GM08714 (cell line): ENCODE measurements at regions not wholly inside any gene's neighbourhood (a gene's known extent, or its start where the extent isn't known, plus 50 kb on each side); places are given as distances from the start of the nearest gene placed in this dataset.
"Not testable (repeated sequence)": the region's sequence is repeated elsewhere in the genome, so short reads cannot be mapped to it uniquely, and the experiment has no call there.

Experiments used
- H3K4me3 ChIP-seq: fragments of 200-500 bp; sonication (Bioruptor generic); 2 replicates; pipeline ENCODE4 v1.5.1; 2014; ENCODE audit warnings: mild to moderate bottlenecking, low read length, inconsistent platforms

DNA sequence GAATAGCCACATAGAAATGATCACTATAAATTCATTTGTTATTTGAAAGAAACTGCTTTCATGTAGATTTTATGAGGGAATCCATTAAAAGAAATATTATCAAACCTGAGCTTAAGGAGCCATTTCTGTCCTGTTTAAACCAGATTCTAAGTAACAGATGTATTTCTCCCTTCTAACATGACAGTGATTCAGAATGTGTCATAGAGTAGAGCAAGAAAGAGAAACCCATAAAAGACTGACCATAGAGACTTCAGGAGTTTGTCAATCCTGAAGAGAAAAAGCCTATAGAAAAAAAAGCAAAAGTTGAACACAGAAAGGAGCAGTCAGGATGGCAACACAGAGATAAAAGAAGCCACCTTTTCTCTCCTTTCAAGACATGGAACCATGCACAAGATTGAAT lies 390.6 kb downstream of the PRIM2 start:
- not testable (repeated sequence) for H3K4me3 ChIP-seq

DNA sequence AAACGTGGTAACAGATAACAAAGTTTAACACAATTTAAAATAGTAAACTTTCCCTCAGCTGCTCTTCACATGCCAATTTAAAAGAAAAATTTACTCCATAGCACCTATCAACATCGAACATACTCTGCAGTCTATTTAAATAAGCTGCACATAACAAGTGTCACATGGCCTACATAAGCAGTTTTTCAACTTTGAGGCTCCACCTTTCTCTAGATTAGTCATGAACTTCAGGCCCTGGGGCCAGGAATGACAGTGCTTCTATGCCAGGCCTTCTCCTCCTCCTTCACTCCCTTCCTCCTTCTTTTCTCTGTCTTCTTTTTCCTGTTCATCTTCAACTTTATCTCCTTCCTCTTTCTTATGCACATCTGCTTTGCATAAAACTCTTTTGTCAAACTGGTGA lies 405.1 kb downstream of the PRIM2 start:
- H3K4me3 ChIP-seq: not testable (repeated sequence)

DNA sequence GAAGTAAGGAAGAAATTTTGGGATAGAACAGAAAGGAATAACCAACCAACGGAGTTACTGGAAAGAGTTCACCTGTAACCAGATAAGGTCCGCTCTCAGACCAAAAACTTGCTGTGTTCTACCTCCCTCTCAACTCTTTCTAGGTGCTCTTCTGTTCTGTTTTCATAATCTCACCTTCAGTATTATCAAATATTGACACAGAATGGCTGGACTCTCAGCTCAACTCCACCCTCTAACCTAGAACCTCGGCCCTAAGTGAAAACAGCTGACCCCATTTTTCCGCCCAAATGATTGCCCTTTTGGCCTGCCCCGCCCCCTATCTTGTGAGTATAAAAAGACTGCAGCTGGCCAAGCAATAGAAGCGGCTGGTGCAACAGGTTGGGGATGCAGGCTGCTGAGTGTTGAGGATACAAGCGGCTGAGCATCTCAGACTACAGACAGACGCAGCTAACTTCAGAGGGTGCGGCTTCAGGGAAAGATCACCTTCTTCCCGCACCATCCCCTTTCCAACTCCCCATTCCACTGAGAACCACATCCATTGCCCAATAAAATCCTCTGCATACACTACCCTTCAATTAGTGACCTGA lies 406.5 kb downstream of the PRIM2 start:
- not testable (repeated sequence) for H3K4me3 ChIP-seq

DNA sequence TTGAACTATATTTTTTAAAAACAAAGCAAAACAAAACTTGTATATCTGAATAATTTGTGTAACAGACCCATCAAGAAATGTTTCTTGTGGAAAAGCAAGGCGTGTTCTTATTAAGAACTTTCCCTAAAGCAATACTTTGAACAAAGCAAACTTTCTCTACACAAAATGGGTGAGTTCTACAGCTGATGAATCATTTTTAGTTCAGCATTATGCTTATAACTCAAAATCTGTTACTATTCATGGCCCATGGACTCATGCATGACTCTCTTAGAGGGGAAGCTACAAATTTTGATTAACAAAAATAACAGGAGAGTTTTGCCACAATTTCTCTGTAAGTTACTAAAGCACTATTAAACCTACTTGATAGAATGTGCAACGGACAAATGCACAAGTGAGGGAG lies 412.0 kb downstream of the PRIM2 start:
- H3K4me3 ChIP-seq: not testable (repeated sequence)

DNA sequence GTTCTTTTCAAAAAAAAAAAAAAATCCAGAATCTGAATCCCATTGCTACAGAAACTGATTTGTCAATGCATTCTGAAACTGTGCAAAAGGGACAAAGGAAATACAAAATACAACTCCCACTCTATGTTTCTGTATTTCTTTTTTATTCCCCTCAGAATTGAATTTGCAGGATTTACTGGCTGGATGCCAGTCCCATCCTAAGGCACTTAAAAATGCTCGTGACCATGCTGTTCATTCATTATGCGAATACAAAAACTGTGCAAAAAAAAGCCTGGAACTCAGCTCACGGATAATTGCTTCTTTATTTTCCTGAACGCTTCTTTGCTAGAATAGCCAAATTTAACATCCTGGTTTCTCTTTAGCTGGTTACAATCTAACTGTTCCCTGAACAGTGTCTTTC lies 413.3 kb downstream of the PRIM2 start:
- H3K4me3 ChIP-seq: not testable (repeated sequence)

DNA sequence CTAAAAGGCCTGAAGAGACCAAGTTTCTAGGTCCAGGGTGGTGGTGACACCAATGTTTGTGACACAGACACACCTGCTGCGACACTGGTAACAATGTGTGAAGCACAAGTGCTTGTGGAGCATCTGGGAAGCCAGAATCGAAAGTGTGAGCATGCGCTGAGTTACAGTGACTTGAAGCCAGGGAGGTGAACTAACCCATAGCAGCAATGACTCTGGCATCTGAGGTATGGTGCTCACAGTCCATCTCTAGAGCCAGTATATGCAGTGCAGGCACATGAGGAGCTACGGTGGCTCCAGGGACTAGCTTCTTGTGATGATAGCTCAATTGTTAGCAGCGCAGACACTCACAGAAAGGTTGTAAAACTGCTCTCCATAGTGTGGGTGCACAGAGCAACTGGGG lies 430.3 kb downstream of the PRIM2 start:
- H3K4me3 ChIP-seq: not testable (repeated sequence)

DNA sequence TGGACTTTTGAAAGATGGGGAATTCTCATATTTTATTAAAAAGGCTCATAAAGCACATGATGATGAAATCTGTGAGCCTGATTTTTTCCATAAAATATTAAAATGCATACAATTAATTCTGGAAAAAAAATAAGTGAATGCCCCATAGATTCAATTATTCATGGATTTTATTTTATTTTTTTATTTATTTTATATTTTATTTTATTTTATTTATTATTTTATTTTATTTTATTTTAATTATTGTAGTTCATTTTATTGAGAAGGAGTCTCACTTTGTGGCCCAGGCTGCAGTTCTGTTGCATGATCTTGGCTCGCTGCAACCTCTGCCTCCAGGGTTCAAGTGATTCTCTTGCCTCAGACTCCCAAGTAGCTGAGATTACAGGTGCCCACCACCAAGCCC lies 442.4 kb downstream of the PRIM2 start:
- not testable (repeated sequence) for H3K4me3 ChIP-seq

DNA sequence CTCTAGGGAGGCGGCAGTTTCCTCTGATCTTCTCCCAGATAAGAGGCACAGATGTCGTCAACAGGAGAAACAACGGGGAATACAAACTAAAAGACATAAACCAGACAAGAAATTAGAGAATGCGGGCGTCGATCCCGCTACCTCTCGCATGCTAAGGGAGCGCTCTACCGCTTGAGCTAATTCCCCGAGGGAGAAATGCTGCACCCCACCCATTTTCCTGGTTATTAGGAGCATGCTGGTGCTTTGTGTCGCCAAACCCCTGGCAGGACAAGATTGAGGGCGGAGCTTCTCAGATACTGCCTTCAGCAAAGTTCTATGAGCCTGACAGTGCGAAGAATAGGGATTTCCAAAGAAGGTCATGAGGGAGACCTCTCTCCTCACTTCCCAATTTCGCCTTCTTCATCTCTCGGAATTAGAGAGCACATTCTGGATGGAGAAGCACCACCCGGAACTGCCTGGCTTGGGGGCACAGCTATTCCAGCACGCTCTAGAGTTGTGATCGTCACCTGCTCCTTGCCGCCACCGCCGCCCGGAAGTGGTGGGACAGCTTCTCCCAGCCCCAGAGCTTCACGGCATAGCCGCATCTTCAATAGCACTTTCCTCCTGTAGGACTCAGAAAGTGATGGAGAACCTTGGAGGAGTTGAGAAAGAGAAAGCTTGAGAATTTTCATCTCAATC lies 475.4 kb downstream of the PRIM2 start:
- peak overlapping the region; percentile 18; the same call in 1 of the 2 replicates for H3K4me3 ChIP-seq

DNA sequence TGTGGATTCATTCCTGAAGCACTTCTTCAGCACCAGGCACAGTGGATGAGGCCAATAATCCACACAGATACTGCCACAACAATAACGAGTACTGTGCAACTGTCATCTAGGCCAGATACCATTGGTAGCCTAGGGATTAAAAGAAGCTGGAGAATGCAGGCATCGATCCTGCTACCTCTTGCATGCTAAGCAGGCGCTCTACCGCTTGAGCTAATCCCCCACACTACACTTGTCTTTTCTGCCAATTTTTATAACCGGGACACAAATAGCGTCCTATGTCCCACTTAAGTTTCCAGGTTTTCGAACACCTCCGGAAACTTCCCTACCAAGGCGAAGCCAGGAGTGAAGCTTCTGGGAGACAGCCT lies 475.9 kb downstream of the PRIM2 start:
- H3K4me3 ChIP-seq: not testable (repeated sequence)

DNA sequence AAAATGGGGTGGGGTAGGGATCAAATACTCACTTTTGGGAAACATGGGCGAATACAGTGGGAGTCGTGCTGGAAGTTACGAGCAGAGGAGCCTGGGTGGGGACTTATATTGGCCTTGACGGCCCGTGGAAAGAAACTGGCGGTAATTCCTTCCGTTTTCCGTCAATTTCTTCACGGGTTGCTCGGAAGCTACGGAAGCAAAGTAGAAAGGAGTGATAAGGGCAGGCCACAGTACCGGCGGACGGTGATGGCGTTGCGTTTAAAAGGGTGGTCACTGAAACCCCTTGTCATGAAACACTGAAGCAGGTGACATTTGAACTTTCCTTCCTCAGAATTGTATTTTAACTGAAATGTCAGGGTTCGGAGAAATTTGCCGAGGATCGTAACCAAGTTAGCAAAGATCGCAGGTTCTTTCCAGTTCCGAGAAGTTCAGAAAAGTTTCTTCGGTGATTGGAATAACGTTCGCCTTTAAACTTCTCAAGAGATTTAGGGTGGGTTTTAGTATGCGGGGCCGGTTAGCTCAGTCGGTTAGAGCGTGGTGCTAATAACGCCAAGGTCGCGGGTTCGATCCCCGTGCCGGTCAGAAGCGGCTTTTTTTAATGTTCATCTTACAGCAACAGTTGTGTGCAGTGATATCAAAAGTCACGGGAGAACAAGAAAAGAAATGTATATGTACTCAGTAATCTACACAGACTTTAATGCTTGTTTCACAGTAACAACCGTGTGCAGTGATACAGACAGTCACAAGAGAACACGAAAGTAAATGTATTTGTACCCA lies 482.5 kb downstream of the PRIM2 start:
- peak overlapping the region; percentile 49 for H3K4me3 ChIP-seq

DNA sequence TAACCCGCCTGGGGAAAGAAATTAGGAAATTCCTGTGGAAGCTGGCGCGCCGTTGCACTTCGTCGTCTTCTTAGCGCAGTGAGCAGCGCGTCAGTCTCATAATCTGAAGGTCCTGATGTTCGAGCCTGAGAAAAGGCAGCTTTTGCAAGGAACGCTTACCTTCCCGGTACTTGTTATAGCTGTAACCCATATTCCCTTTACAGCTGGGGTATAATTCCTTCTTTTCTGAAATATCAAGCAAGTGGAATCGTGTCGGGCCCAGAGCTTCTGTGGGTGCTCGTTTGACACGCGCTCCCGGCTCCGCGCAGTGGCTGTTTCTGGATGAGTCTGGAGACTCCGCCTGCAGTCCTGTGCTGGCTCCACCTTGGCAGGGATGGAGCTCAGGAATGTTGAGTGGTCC lies 491.2 kb downstream of the PRIM2 start:
- H3K4me3 ChIP-seq: not testable (repeated sequence)

DNA sequence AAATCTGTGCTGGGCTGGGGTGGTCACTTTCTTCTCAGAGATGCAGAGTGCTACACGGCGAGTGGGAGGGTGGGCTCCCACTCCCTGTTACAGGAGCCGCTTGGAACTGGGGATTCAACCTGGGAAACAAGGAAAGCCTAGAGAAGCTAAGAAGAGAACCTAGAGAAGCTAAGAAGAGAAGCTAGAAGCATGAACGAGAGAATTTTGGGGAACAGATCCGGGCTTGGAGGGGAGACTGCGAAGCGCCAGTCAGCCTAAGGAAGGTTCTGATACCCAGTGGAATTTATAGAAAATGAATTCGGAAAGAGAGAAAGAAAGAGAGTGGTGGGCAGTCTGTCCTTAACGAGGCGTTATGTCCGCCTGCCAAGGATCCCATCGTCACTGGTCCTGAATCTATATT lies 492.0 kb downstream of the PRIM2 start:
- not testable (repeated sequence) for H3K4me3 ChIP-seq

DNA sequence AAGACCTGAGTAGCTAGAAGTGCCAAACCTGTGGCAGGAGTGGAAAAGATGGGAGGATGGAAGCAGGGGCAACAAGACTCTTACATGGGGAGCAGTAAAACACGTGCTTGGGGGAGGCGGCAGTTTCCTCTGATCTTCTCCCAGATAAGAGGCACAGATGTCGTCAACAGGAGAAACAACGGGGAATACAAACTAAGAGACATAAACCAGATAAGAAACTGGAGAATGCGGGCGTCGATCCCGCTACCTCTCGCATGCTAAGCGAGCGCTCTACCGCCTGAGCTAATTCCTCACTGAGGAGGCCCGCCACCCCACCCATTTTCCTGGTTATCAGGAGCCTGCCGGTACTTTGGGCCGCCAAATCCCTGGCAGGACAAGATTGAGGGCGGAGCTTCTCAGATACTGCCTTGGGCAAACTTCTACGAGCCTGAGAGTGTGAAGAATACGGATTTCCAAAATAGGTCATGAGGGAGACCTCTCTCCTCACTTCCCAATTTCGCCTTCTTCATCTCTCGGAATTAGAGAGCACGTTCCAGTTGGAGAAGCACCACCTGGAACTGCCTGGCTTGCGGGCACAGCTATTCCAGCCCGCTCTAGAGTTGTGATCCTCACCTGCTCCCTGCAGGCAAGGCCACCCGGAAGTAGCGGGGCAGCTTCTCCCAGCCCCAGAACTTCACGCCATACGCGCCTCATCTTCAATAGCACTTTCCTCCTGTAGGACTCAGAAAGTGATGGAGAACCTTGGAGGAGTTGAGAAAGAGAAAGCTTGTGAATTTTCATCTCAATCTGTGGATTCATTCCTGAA lies 496.0 kb downstream of the PRIM2 start:
- H3K4me3 ChIP-seq: not testable (repeated sequence)

DNA sequence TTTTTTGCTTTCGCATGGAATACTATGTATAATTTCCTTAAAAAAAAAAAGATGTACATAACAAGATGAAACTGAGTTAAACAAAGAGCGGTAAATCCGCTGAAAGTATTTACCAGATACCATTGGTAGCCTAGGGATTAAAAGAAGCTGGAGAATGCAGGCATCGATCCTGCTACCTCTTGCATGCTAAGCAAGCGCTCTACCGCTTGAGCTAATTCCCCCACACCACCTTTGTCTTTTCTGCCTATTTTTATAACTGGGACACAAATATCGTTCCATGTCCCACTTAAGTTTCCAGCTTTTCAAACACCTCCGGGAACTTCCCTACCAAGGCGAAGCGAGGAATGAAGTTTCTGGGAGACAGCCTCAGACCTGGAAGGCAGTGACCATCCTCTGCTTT lies 498.4 kb downstream of the PRIM2 start:
- not testable (repeated sequence) for H3K4me3 ChIP-seq

DNA sequence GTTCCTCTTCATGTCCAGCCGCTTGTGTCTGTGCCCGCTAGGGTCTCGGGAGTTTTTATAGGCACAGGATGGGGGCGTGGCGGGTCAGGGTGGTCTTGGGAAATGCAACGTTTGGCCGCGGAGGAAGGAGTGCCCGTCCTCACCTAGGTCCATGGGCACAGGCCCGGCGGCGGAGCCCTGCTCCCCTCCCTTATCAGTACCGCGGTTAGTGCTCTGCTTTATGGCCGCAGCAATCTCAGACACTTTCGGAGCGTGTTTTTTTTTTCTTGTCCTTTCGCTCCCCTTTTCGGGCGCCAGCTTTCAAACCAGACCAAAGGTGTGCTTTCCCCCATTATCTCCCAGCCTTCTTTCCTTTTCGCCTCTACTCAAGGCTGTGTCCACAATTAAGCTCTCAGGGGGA lies 503.9 kb downstream of the PRIM2 start:
- not testable (repeated sequence) for H3K4me3 ChIP-seq

DNA sequence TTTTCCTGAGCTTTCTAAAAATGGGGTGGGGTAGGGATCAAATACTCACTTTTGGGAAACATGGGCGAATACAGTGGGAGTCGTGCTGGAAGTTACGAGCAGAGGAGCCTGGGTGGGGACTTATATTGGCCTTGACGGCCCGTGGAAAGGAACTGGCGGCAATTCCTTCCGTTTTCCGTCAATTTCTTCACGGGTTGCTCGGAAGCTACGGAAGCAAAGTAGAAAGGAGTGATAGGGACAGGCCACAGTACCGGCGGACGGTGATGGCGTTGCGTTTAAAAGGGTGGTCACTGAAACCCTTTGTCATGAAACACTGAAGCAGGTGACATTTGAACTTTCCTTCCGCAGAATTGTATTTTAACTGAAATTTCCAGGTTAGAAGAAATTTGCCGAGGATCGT lies 505.0 kb downstream of the PRIM2 start:
- not testable (repeated sequence) for H3K4me3 ChIP-seq
